ENCODE measurements at regions not wholly inside any gene's neighbourhood (a gene's known extent, or its start where the extent isn't known, plus 50 kb on each side); places are given as distances from the start of the nearest gene placed in this dataset.

- TF ChIP-seq POLR2A (IDR thresholded peaks at IDR 0.05) (no peak), CTCF (IDR thresholded peaks at IDR 0.05) (no peak)
These were observed 314.2 kb downstream of the C4orf33 start for GRCh38 chr4:129410115-129410514.
